MM.1S (cell line): ENCODE measurements at regions not wholly inside any gene's neighbourhood (a gene's known extent, or its start where the extent isn't known, plus 50 kb on each side); places are given as distances from the start of the nearest gene placed in this dataset.
"Not testable (repeated sequence)": the region's sequence is repeated elsewhere in the genome, so short reads cannot be mapped to it uniquely, and the experiment has no call there.

Experiments used
- DNase-seq: peaks from one replicate; pipeline ENCODE4 v3.0.0-alpha.2; 2015
- H2AFZ ChIP-seq: fragments of 300-600 bp; sonication (generic); 2 replicates; pipeline ENCODE4 v1.6.0; 2016; ENCODE audit warnings: antibody characterized with exemption, low read length
- H3F3A ChIP-seq: fragments of 300-600 bp; sonication (generic); 2 replicates; pipeline ENCODE4 v1.6.1; 2016; ENCODE audit warnings: mild to moderate bottlenecking, antibody characterized with exemption, low read length, moderate library complexity, mixed read lengths; ENCODE audit not compliant: insufficient read depth
- H3K27ac ChIP-seq: fragments of 300-600 bp; sonication (generic); 2 replicates; pipeline ENCODE4 v1.5.1; 2016; ENCODE audit warnings: mild to moderate bottlenecking, low read length
- H3K27me3 ChIP-seq: fragments of 300-600 bp; sonication (generic); replicated peaks from 2 replicates; pipeline ENCODE4 v1.6.0; 2016; ENCODE audit warnings: low read length; ENCODE audit not compliant: insufficient read depth
- H3K36me3 ChIP-seq: fragments of 300-600 bp; sonication (generic); replicated peaks from 2 replicates; pipeline ENCODE4 v1.6.1; 2016; ENCODE audit warnings: mild to moderate bottlenecking, low read length, mixed read lengths; ENCODE audit not compliant: insufficient read depth
- H3K4me1 ChIP-seq: fragments of 300-600 bp; sonication (generic); 2 replicates; pipeline ENCODE4 v1.6.1; 2016; ENCODE audit warnings: low read length, mixed read lengths
- H3K4me2 ChIP-seq: fragments of 300-600 bp; sonication (generic); 2 replicates; pipeline ENCODE4 v1.6.0; 2016; ENCODE audit warnings: low read depth, low read length
- H3K4me3 ChIP-seq: fragments of 300-600 bp; sonication (generic); 2 replicates; pipeline ENCODE4 v1.5.1; 2016; ENCODE audit warnings: low read length, mixed read lengths
- H3K79me2 ChIP-seq: fragments of 300-600 bp; sonication (generic); 2 replicates; pipeline ENCODE4 v1.6.1; 2016; ENCODE audit warnings: mixed run types, low read length, mixed read lengths
- H3K9ac ChIP-seq: fragments of 300-600 bp; sonication (generic); 2 replicates; pipeline ENCODE4 v1.6.1; 2016; ENCODE audit warnings: low read length, mixed read lengths
- H3K9me2 ChIP-seq: fragments of 300-600 bp; sonication (generic); replicated peaks from 2 replicates; pipeline ENCODE4 v1.6.1; 2016; ENCODE audit warnings: mild to moderate bottlenecking, low read length, mixed read lengths; ENCODE audit not compliant: insufficient read depth
- H3K9me3 ChIP-seq: fragments of 300-600 bp; sonication (generic); replicated peaks from 2 replicates; pipeline ENCODE4 v1.6.1; 2016; ENCODE audit warnings: mild to moderate bottlenecking, low read length, mixed read lengths; ENCODE audit not compliant: insufficient read depth
- H4K20me1 ChIP-seq: fragments of 300-600 bp; sonication (generic); 2 replicates; pipeline ENCODE4 v1.6.1; 2016; ENCODE audit warnings: mild to moderate bottlenecking, low read length, moderate library complexity, mixed read lengths; ENCODE audit not compliant: insufficient read depth
- CTCF ChIP-seq: fragments of 300-600 bp; sonication (generic); IDR thresholded peaks from 2 replicates; pipeline ENCODE4 v1.5.1; 2016; ENCODE audit warnings: antibody characterized with exemption, low read length, mixed read lengths
- EZH2 ChIP-seq: fragments of 300-600 bp; sonication (generic); optimal IDR thresholded peaks from 2 replicates; pipeline ENCODE3; 2017; ENCODE audit warnings: low read depth, mild to moderate bottlenecking, antibody characterized with exemption, low read length, mixed read lengths
- EZH2phosphoT487 ChIP-seq: fragments of 300-600 bp; sonication (generic); IDR thresholded peaks from 2 replicates; pipeline ENCODE4 v1.6.1; 2018; ENCODE audit warnings: antibody characterized with exemption, low read length

GRCh38 chr14:48275301-48275700, 599.9 kb upstream of the MDGA2 start:
- no peak overlapping the region for H3K9ac ChIP-seq
- no peaks in the 10 kb centered on the region for H3K36me3 ChIP-seq
- no peaks in the 10 kb centered on the region for H3K9me3 ChIP-seq
- H3K4me1 ChIP-seq, result no peaks in the 10 kb centered on the region
- TF ChIP-seq EZH2 (no peak), EZH2phosphoT487 (no peak), CTCF (no peak)
- H4K20me1 ChIP-seq, result no peaks in the 10 kb centered on the region
- H3K4me2 ChIP-seq, result no peak overlapping the region
- H3F3A ChIP-seq, result no peaks in the 10 kb centered on the region
- no peak overlapping the region for H3K4me3 ChIP-seq
- no peaks in the 10 kb centered on the region for H3K79me2 ChIP-seq
- no peaks in the 10 kb centered on the region for H3K27me3 ChIP-seq
- no peak for DNase-seq
- H3K9me2 ChIP-seq, result no peaks in the 10 kb centered on the region
- no peak overlapping the region for H3K27ac ChIP-seq
- no peak overlapping the region for H2AFZ ChIP-seq

GRCh38 chr14:48274826-48275225, 599.4 kb upstream of the MDGA2 start:
- no peaks in the 10 kb centered on the region for H3K27me3 ChIP-seq
- no peak overlapping the region for H3K9ac ChIP-seq
- no peak overlapping the region for H2AFZ ChIP-seq
- no peaks in the 10 kb centered on the region for H3K9me2 ChIP-seq
- no peaks in the 10 kb centered on the region for H3F3A ChIP-seq
- H3K79me2 ChIP-seq, result no peaks in the 10 kb centered on the region
- H4K20me1 ChIP-seq, result no peaks in the 10 kb centered on the region
- DNase-seq, result no peak
- no peak for TF ChIP-seq EZH2
- TF ChIP-seq EZH2phosphoT487, result no peak
- TF ChIP-seq CTCF, result no peak
- no peak overlapping the region for H3K4me2 ChIP-seq
- no peaks in the 10 kb centered on the region for H3K9me3 ChIP-seq
- H3K4me1 ChIP-seq, result no peaks in the 10 kb centered on the region
- no peak overlapping the region for H3K4me3 ChIP-seq
- H3K27ac ChIP-seq, result no peak overlapping the region
- no peaks in the 10 kb centered on the region for H3K36me3 ChIP-seq

- H3K27ac ChIP-seq, H3K9me2 ChIP-seq, H4K20me1 ChIP-seq, H3K4me2 ChIP-seq, H3K36me3 ChIP-seq, H3K9ac ChIP-seq, H3K27me3 ChIP-seq, H3K79me2 ChIP-seq, H3F3A ChIP-seq, H3K4me1 ChIP-seq, DNase-seq, H2AFZ ChIP-seq, H3K9me3 ChIP-seq, H3K4me3 ChIP-seq: not testable (repeated sequence)
Observed at GRCh38 chr14:48267926-48268325, 592.5 kb upstream of the MDGA2 start.

GRCh38 chr14:48266201-48266600, 590.8 kb upstream of the MDGA2 start:
- H3K9me2 ChIP-seq, H3K4me3 ChIP-seq, H3K9ac ChIP-seq, H3K36me3 ChIP-seq, H3K79me2 ChIP-seq, H3K4me2 ChIP-seq, H2AFZ ChIP-seq, H4K20me1 ChIP-seq, H3F3A ChIP-seq, H3K27ac ChIP-seq, H3K9me3 ChIP-seq, DNase-seq, H3K27me3 ChIP-seq, H3K4me1 ChIP-seq: not testable (repeated sequence)
